Renal cortex interstitium (tissue), 11 donors: ENCODE measurements at regions not wholly inside any gene's neighbourhood (a gene's known extent, or its start where the extent isn't known, plus 50 kb on each side); places are given as distances from the start of the nearest gene placed in this dataset.
"Not testable (repeated sequence)": the region's sequence is repeated elsewhere in the genome, so short reads cannot be mapped to it uniquely, and the experiment has no call there.

ENCODE experiments used
- DNase-seq, 11 donors: peaks; one replicate each; pipeline ENCODE4 v3.0.0-alpha.2; 2013; ENCODE audit warnings: low read depth in 9 of 11, low spot score in 4 of 11; ENCODE audit errors: extremely low read depth in 1 of 11

DNA sequence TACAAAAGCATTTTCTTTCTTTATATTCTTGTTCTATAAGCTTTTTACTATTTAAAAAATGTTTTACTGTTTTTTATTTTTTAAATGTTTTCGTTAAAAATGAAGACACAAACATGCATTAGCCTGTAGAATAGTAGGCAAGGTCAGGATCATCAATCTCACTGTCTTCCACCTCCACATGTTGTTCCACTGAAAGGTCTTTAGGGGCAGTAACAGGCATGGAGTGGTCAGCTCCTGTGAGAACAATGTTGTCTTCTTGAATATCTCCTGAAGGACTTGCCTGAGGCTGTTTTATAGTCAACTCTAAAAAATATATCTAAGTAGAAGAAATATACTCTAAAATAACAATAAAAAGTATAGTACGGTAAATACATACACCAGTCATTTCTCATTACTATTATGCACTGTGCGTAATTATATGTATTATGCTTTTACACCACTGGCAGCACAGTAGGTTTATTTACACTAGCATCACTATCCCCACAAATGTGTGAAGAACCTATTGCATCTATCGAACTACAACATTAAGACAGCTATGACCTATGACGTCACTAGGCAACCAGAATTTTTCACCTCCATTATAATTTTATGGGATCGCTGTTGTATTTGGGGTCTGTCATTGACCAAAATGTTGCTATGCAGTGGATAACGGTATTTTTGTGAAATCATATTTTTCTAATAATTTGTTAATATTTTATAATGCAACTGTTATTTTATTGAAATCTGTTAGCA is 764.3 kb downstream of the METTL4 start:
- no peak for DNase-seq

DNA sequence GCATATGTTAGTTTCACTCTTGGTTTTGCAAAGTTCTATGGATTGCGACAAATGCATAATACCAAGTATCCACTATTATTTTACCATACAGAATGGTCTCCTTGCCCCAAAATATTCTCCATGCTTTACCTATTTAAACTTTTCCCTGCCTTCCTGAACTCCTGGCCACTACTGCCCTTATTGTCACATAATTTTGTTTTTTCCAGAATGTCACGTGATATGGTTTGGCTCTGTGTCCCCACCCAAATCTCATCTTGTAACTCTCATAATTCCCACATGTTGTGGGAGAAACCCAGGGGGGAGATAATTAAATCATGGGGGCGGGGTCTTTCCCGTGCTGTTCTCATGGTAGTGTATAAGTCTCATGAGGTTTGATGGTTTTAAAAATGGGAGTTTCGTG is 760.0 kb downstream of the METTL4 start:
- DNase-seq: no peak

DNA sequence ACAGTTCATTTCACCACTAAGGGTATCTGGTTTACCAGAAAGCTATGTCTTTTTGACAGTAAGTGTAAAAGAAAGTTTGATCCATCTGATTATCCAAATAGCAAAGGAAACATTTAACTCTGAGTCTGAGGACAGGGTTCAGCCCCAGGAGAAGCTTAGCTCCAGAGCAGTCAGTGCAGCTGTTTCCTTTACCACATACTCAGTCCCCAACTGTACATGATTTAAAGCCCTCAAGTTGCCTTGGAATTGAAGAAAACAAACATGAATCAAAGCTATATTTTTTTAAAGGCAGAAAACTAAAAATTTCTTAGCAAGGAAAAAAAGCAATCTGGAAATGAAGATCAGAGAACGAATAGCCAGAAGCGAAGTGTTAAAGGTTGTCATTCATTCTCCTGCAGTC is 746.0 kb downstream of the METTL4 start:
- peak in 2 of 11 donors; percentile 4 to 15 for DNase-seq

DNA sequence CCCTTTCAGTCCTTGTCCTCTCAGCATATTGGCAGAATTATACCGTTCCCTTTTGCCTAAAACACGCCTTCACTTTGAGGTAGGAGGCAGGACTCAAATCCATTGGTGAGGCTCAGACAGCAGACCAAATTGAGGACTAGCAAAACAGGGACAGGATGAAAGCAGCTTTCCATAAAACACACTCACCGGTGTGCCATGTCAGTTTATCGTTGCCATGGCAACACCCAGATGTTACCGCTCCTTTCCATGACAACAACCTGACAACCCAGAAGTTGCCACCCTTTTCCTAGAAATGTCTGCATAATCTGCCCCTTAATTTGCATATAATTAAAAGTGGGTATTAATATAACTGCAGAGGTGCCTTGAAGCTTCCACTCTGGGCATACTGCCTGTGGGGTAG is 730.4 kb downstream of the METTL4 start:
- no peak for DNase-seq

DNA sequence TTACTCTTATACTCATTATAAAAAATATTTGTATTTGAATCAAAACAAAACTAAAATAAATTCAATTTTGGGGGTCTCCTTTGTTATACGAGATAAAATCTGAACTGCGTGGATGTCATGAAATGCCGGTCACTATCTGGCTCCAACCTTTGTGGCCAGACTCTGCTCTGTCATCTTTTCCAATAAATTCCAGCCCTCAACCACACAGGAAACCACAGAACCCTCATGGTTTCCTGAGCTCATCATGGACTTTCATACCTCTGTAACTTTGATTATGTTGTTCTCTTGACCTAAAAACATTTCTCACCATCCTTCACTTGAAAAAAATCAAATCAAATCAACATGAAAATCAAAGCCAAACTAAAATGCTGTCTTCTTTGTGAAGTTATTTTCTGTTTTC is 724.7 kb downstream of the METTL4 start:
- no peak for DNase-seq

DNA sequence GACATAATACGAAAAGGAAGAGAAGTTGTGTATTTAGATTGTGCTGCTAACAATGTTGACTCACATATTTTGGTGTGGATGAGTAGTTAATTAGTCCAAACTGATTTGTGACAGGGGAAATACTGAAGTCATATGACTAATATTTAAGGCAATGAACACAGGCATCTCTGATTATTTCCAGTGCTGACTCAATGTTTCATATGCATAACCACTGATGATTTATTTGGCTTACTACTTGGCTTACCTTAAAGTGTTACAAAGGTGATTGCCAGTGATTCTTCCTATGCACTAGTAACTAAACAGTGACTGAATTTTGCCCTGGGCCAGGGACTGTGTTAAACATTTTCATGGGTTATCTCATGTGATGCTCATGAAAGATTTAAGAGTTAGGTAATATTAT is 722.6 kb downstream of the METTL4 start:
- no peak for DNase-seq

DNA sequence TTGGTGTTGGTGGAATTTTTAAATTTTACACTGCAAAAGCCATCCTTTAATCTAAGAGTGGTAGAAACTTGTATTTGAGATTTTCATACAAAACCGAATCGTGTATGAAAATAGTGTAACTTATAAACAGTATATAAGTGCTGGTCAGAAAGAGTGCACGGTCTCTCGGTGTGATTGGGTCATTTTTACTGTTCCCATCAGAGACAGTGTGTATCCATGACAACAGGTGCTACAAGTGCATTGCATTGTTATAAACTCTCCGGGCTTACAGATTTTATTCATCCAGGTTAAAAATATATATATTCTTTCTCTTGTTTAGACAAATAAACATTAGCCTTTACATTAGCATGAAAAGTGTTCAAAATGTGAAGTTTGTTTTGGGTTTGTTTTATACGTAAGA is 721.9 kb downstream of the METTL4 start:
- no peak for DNase-seq

DNA sequence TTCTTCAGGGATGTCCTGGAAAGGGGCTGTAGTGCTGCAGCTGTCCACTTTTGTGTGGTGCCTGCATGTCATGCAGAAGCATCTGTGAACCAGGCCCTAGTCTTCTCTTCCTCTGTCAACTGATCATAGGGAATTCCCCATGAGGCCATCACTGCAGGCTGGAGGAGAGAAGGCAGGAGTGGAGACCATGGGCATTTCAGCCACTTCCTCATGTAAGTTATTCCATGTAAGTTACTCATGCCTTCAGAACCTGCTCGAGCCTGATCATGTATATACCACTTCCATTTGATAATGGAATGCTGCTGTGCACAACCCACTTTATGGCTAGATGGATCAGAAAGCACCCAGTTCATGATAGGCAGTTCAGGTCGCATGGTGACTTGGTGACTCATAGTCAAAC is 714.0 kb downstream of the METTL4 start:
- DNase-seq: not testable (repeated sequence)

DNA sequence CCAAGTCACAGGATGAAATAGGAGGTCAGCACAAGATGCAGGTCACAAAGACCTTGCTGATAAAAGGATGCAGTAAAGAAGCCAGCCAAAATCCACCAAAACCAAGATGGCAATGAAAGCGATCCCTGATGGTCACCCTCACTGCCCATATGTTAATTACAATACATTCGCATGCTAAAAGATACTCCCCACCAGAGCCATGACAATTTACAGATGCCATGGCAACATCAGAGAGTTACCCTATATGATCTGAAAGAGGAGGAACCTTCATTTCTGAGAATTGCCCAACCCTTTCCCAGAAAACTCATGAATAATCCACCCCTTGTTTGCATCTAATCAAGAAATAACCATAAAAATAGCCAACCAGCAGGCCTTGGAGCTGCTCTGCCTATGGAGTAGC is 709.8 kb downstream of the METTL4 start:
- no peak for DNase-seq

DNA sequence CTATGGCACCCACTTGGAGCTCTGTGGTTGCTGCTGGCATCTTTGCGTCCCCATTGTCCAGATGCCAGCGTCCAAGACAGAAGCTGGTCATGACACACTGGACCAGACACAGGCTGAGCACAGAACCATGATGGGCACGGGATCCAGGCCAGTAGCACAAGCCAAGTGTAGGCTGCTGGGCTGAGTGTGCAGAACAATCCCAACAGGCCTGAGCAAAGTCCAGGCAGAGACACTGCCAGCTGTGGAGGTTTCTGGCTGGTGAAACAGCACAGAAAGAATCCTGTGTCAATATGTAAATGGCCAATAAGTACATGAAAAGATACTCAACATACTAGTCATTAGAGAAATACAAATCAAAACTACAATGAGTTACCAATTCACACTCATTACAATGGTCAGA is 705.4 kb downstream of the METTL4 start:
- DNase-seq: no peak

DNA sequence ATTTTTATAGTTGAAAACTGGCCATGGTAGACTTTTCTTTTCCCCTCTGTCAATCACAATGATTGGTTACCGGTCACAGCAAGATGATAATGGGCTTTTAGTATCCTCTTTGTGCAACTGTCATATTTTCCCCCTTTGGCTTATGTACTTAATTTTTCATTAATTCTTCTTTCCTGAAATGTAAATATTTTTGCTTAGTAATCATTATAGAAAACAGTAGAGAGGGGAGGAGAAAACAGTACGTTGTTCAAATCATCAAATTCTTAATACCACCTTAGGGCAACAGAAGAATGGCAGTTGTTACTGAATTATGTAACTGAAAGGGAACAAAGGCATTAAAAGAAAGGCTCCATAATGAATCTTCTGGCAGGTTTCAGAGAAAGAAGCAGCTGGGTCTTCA is 699.0 kb downstream of the METTL4 start:
- no peak for DNase-seq

DNA sequence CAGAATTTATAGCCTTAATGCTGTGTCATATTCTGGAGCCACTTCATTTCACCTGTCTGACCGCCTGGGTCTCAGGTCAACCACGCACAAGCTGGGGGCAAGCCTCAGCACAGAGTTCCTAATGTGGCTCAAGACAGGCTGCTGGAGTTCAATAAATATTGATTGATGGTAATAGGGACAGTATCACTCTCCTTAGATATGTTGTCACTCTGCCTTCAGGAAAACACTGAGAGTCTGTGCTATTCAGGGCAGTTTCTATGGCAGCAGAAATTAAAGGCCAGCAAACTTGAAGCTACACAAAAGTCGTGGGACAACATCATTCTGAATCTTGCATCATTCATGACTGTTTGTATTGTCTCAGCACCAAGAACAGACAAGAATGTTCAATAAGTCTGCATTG is 696.1 kb downstream of the METTL4 start:
- DNase-seq: no peak

DNA sequence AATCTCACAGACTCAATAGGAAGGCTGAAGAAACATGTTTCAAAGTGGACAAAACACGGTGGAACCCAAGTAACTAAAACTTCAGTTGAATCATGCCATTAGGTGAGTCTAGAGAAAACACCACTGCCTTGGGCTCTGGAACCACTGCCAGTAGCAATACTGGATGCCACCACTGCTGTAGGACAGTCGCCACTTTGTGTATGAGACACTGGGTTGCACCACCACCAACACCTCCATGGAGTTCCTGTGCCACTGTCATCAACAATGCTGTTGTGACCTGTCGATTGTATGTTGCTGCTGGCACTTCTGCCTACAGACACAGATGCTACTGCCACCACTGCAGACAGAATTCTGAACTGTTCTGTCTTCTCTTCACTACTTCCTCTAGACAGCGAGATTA is 686.7 kb downstream of the METTL4 start:
- no peak for DNase-seq

DNA sequence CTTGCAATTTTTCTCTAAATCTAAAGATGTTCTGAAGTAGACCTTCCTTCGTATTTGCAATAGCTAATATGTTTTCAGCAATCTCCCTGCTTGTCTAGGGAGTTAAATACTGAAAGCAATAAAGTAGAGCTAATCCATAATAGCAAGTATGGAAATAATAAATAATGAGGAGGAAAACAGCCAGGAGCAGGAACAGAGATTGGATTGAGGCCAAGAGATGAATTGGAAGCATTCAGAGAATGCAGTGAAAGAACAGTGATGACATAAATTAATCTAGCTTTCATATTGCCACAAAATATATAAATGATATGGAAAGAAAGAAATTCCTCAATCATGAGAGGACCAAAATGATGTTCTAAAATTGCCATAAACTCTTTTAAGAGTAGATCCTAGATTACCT is 679.7 kb downstream of the METTL4 start:
- DNase-seq: no peak

DNA sequence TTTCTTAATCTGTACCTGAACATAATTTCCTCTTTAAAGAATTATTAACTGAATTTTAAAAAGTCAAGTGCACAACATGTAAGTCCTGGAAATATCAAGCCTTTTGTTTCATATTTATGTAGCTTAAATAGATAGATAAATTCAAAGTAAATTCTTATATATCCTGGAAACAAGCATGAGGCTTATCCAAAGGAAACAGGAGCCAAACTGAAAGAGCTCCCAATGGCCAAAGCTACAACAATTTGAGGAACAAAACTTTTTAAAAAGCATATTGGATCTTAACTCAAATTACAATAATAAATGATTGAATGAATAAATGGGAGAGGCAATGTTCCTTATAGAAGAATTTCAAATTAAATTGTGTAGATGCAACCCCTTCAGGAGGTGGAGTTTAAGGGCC is 679.1 kb downstream of the METTL4 start:
- no peak for DNase-seq

DNA sequence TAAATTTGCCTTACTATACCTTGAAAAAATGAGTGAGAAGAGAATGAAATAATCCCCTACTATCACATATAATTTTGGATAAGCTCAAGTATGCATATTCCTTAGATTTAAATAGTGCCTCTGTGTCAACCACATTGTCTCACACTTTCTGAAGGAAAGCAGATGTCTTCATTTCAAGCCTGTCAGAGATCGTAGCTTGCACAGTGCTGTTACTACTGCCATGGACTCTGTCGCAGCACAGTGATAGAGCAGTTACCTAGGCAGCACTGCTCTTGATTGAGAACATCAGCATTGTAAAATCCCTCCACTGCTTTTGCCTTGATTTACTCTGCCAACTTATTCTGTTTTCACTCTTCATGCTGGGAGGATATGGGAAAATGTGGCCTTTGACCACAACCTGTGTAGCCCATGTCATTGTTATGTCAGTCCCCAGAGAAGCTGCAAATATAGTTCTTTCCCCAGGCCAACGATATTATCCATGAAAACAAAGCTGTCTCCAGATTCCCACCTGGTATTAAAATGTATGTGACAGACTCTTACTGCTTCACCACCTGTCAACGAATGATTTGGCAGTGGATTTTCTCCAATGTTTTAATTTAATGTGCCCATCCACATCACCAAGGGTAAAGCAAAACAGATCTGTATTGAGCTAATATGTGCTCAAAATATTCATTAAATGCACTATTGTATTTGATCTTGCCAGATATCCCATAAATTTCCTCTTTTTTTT is 675.7 kb downstream of the METTL4 start:
- DNase-seq: no peak

DNA sequence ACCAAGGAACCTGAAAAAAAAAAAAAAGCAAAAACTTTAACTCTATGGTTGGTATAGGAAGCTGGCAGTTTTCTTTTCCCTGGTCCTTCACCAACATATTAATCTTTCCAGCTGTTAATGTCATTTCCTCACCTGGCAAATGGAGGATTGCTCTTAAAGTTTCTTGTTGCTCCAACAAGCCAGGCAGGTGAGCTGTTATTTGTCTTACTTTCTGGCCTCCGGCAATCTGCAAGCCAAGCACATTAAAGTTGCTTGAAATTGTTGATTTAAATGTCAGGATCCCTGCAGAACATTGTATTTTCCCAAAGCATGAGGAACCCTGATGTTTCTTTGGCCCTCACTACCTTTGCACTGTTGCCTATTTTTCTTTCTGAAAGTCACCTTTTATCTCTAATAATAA is 664.9 kb downstream of the METTL4 start:
- no peak for DNase-seq

DNA sequence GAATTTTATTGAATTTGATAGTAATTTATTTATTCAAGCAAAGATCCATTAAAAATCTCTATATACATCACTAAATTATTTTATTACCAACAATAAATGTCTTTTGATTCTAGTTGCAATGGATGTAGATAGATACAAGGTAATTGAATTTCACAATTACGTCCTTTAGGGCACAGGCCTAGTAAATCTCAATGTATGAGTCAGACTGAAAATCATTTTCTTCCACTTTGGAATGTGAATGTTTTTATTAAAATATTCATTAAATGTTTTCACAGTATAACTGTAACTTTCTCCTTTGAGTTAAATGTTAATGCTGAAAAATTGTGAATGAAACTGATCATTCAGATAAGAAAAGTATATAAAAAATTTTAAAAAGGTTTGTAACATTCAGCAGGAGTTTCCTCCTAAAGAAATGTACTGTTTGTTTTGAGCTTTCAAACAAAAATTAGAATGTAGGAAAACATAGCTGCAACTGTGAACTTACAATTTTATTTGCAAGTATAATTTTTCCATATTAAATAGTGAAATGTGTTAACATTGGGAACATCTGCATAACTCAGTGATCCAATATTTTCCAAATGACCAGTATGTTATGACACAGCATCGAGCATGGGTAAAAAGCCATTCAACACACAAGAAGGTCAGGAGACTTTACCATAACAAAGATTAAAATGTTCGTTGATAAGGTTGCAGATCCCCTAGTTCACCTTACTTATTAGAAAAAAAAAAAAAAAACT is 663.7 kb downstream of the METTL4 start:
- DNase-seq: no peak

DNA sequence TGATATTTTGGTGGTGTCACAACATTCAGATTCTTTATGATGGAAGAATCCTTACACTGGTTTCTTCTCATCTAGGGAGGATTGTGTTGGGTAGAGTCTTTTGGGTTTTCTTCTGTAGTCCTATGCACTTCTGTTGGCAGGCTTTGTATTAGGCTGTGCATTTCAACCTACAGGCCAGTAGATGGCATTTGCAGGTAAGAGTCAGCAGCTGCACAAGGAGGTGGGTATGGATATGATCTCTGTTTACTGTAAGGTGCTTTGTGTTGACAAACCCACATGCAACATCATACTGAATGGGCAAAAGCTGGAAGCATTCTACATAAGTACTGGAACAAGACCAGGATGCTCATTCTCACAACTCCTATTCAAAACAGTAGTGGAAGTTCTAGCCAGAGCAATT is 656.8 kb downstream of the METTL4 start:
- no peak for DNase-seq

DNA sequence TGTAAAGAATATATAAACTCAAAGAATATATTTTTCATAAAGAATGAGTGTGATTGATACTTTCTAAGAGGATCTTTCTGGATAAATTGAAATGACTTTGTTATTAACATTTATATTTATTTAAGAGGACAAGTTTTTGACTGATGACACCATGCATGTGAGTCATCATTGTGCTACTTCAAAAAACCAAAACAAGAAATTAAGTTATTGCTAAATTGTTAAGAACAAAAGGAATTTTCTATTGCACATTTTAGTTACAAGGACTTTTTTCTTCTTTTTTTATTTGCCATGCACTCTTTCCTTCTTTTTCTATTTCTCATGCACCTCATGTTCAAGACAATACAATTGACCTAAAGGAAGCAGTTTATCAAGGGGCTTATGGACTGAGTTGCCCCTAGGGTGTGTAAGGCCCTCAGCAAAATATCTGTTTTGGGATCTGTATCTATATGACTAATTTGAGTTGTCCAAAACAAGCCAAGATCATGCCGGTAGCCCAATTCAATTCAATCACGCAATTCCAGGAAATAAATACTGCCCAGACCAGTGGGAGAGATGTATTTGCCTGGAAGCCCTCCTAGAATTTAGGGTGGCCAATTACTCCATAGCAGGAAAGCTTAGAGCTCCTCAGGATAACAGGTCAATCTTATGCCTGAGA is 654.3 kb downstream of the METTL4 start:
- DNase-seq: no peak
